Mucosa of rectum (tissue), 2 donors: ENCODE measurements at regions not wholly inside any gene's neighbourhood (a gene's known extent, or its start where the extent isn't known, plus 50 kb on each side); places are given as distances from the start of the nearest gene placed in this dataset.

Experiments
- H3K27ac ChIP-seq, 2 donors: one replicate each; pipeline ENCODE4 v1.7.0; 2013; ENCODE audit warnings: inconsistent platforms in 2 of 2, low read depth in 2 of 2, low read length in 2 of 2
- H3K27me3 ChIP-seq, 2 donors: one replicate each; pipeline ENCODE4 v1.7.0; 2013; ENCODE audit warnings: low read length in 2 of 2; ENCODE audit not compliant: control insufficient read depth in 2 of 2, insufficient read depth in 2 of 2
- H3K36me3 ChIP-seq, 2 donors: one replicate each; pipeline ENCODE4 v1.7.0; 2013; ENCODE audit warnings: low read length in 2 of 2; ENCODE audit not compliant: control insufficient read depth in 2 of 2, insufficient read depth in 2 of 2
- H3K4me1 ChIP-seq, 2 donors: one replicate each; pipeline ENCODE4 v1.7.0; 2013; ENCODE audit warnings: low read length in 2 of 2, mild to moderate bottlenecking in 1 of 2; ENCODE audit not compliant: control insufficient read depth in 2 of 2, insufficient read depth in 2 of 2
- H3K4me3 ChIP-seq, 2 donors: one replicate each; pipeline ENCODE4 v1.7.0; 2013; ENCODE audit warnings: low read length in 2 of 2
- H3K9ac ChIP-seq, 2 donors: one replicate each; pipeline ENCODE4 v1.7.0; 2013; ENCODE audit warnings: low read length in 2 of 2, low read depth in 1 of 2, mild to moderate bottlenecking in 1 of 2
- H3K9me3 ChIP-seq, 2 donors: one replicate each; pipeline ENCODE4 v1.7.0; 2013; ENCODE audit warnings: low read length in 2 of 2; ENCODE audit not compliant: control insufficient read depth in 2 of 2
- donor health status: healthy.
- donor health status: Normal muscosa, but diverticular disease.

DNA sequence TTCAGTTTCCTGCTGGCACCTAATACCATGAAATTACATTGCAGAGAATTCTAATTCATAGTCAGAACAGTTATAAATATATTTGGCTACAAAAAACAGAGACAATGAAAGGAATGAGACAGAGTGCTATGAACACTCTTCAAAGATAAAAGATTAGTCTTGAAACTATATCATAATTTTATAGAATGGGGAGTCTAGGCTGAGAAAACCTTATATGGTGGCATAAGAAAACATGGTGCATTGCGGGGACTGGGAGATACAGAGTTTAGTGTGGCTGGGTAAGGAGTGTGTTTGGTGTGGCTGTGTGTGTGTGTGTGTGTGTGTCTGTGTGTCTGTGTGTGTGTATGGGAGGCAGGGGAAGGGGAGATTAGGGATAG, 64.5 kb upstream of the CTLA4 start:
- Histone ChIP-seq H3K27me3 (no peaks in the 10 kb centered on the region), H3K9me3 (no peaks in the 10 kb centered on the region), H3K4me3 (no peak overlapping the region), H3K36me3 (no peaks in the 10 kb centered on the region), H3K4me1 (no peaks in the 10 kb centered on the region), H3K27ac (no peak overlapping the region), H3K9ac (no peak overlapping the region)

- Histone ChIP-seq H3K36me3 (no peaks in the 10 kb centered on the region), H3K27me3 (no peaks in the 10 kb centered on the region), H3K4me3 (no peak overlapping the region), H3K27ac (no peak overlapping the region), H3K4me1 (no peaks in the 10 kb centered on the region), H3K9ac (no peak overlapping the region), H3K9me3 (no peaks in the 10 kb centered on the region)
These were observed 63.5 kb upstream of the CTLA4 start for GRCh38 chr2:203804070-203804469.

- Histone ChIP-seq H3K4me1 (no peaks in the 10 kb centered on the region), H3K27me3 (no peaks in the 10 kb centered on the region), H3K4me3 (no peak overlapping the region), H3K36me3 (no peaks in the 10 kb centered on the region), H3K9ac (no peak overlapping the region), H3K27ac (no peak overlapping the region), H3K9me3 (no peaks in the 10 kb centered on the region)
These were observed 62.6 kb upstream of the CTLA4 start for GRCh38 chr2:203804764-203805485.

DNA sequence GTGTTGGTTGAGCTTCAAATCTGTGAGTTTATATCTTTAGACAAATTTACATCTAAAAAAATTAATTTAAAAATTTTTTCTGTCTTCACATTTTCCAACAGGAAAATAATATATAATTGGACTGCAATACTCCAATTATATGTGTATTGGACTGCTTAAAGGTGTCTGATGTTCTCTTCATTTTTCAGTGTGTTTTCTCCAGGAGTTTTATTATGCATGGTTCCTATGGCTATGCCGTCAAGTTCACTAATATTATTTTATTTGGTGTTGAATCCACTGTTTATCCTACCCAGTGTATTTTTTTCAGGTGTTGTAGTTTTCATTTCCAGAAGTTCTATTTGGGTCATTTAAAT, 62.1 kb upstream of the CTLA4 start:
- Histone ChIP-seq H3K27me3 (no peaks in the 10 kb centered on the region), H3K36me3 (no peaks in the 10 kb centered on the region), H3K27ac (no peak overlapping the region), H3K4me1 (peaks cover 4 to 5% of the 10 kb centered on the region in 2 donors), H3K9ac (no peak overlapping the region), H3K9me3 (no peaks in the 10 kb centered on the region), H3K4me3 (no peak overlapping the region)

GRCh38 chr2:203806761-203807160, 60.8 kb upstream of the CTLA4 start:
- no peaks in the 10 kb centered on the region for H3K36me3 ChIP-seq
- H3K27me3 ChIP-seq, result no peaks in the 10 kb centered on the region
- no peak overlapping the region for H3K27ac ChIP-seq
- no peak overlapping the region for H3K4me3 ChIP-seq
- H3K4me1 ChIP-seq, result peaks cover 5 to 16% of the 10 kb centered on the region in 2 donors
- H3K9ac ChIP-seq, result no peak overlapping the region
- no peaks in the 10 kb centered on the region for H3K9me3 ChIP-seq

DNA sequence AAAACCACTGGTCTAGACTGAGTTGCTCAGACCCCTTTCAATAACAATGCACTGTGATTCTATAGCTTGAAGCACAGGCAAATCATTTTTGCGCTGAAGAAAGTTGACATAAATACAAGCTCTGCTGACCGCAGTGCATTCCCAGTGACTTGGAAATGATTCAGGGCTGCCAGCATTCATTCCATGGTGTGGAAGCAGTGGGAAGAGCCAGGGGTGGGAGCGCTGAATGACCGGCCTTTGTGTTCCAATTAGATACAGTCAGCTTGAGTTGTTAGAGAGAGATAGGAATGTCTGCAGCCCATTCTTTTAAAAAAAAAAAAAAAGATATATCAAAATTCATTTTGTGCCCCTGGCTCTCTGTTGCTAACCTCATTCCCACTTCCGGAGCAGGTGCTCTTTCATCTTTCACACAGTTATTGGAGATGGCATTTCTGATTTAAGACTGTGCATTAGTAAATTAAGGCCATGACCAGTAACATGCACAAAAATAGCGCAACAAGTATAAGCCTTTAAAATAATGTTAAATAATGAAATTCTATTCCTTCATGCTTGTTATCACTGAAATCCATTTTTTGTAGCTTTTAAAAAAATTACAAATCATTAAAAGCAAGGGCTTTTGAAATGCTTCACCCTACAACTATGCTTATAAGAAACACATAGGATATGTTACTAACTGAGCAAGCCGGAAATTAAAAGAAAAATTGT, 59.4 kb upstream of the CTLA4 start:
- Histone ChIP-seq H3K9me3 (no peaks in the 10 kb centered on the region), H3K36me3 (no peaks in the 10 kb centered on the region), H3K27me3 (no peaks in the 10 kb centered on the region), H3K27ac (no peak overlapping the region), H3K9ac (no peak overlapping the region), H3K4me3 (no peak overlapping the region), H3K4me1 (peaks cover 18 to 31% of the 10 kb centered on the region in 2 donors)

DNA sequence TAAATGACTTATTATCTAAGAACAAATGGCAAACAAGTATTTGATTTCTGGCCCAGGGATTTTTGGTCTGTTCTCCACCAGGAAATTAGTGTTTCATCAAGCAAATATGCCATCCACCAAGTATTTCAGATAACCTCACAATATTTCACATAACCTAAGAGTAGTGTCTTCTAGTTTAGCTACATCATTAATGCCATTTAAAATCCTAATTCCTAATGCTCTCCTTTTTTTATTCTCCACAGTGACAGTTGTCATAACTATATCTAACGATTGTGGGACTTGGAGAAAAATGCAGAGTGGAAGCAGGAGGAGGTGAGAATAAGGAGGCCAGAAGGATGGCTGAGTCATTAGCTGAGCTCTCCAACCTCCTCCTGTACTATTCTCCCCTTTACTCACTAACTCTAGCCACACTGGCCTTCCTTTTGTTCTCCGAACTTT, 58.5 kb upstream of the CTLA4 start:
- Histone ChIP-seq H3K36me3 (no peaks in the 10 kb centered on the region), H3K4me1 (peaks cover 27 to 40% of the 10 kb centered on the region in 2 donors), H3K4me3 (no peak overlapping the region), H3K9ac (no peak overlapping the region), H3K27ac (no peak overlapping the region), H3K9me3 (no peaks in the 10 kb centered on the region), H3K27me3 (no peaks in the 10 kb centered on the region)

GRCh38 chr2:203809991-203810510, 57.5 kb upstream of the CTLA4 start:
- Histone ChIP-seq H3K27me3 (no peaks in the 10 kb centered on the region), H3K4me3 (no peak overlapping the region), H3K9ac (no peak overlapping the region), H3K27ac (no peak overlapping the region), H3K4me1 (peaks cover 35 to 46% of the 10 kb centered on the region in 2 donors), H3K9me3 (no peaks in the 10 kb centered on the region), H3K36me3 (no peaks in the 10 kb centered on the region)

GRCh38 chr2:203811491-203812221, 55.9 kb upstream of the CTLA4 start:
- Histone ChIP-seq H3K4me3 (no peak overlapping the region), H3K27ac (peak overlapping the region; percentile 78 to 85), H3K4me1 (peaks cover 41 to 52% of the 10 kb centered on the region in 2 donors), H3K9me3 (no peaks in the 10 kb centered on the region), H3K27me3 (no peaks in the 10 kb centered on the region), H3K36me3 (no peaks in the 10 kb centered on the region), H3K9ac (peak overlapping the region in 1 of 2 donors; percentile 11)
